H9 (cell line): ENCODE measurements at regions not wholly inside any gene's neighbourhood (a gene's known extent, or its start where the extent isn't known, plus 50 kb on each side); places are given as distances from the start of the nearest gene placed in this dataset.

ENCODE experiments used
- DNase-seq: peaks from one replicate; pipeline ENCODE4 v3.0.0-alpha.2; 2017
- H2AFZ ChIP-seq: one replicate; pipeline ENCODE4 v1.6.1; 2013; ENCODE audit warnings: mild to moderate bottlenecking, low read length, control low read depth, moderate library complexity
- H2AK5ac ChIP-seq: 2 replicates; pipeline ENCODE4 v1.6.1; 2013; ENCODE audit warnings: low read length, control low read depth, mixed read lengths; ENCODE audit not compliant: insufficient read length
- H2BK120ac ChIP-seq: one replicate; pipeline ENCODE4 v1.6.1; 2013; ENCODE audit warnings: low read depth, mild to moderate bottlenecking, low read length, control low read depth, inconsistent platforms; ENCODE audit not compliant: poor library complexity, severe bottlenecking
- H2BK12ac ChIP-seq: 2 replicates; pipeline ENCODE4 v1.6.1; 2013; ENCODE audit warnings: low read length, control low read depth, mixed read lengths, low read depth; ENCODE audit not compliant: insufficient read length
- H2BK15ac ChIP-seq: 2 replicates; pipeline ENCODE4 v1.6.1; 2013; ENCODE audit warnings: low read depth, low read length, control low read depth
- H2BK20ac ChIP-seq: one replicate; pipeline ENCODE4 v1.6.1; 2013; ENCODE audit warnings: low read depth, mild to moderate bottlenecking, low read length, control low read depth, inconsistent platforms; ENCODE audit not compliant: poor library complexity, severe bottlenecking
- H2BK5ac ChIP-seq: 2 replicates; pipeline ENCODE4 v1.6.1; 2013; ENCODE audit warnings: low read length, control low read depth, mixed read lengths; ENCODE audit not compliant: insufficient read length
- H3K14ac ChIP-seq: 2 replicates; pipeline ENCODE4 v1.6.1; 2013; ENCODE audit warnings: low read length, control low read depth; ENCODE audit not compliant: insufficient read depth
- H3K18ac ChIP-seq: 2 replicates; pipeline ENCODE4 v1.6.1; 2013; ENCODE audit warnings: low read depth, mild to moderate bottlenecking, mixed read lengths, low read length, control low read depth; ENCODE audit not compliant: insufficient read length
- H3K23ac ChIP-seq: 2 replicates; pipeline ENCODE4 v1.6.1; 2013; ENCODE audit warnings: low read length, control low read depth, mixed read lengths, low read depth; ENCODE audit not compliant: insufficient read length
- H3K23me2 ChIP-seq: 2 replicates; pipeline ENCODE4 v1.6.1; 2013; ENCODE audit warnings: low read depth, mild to moderate bottlenecking, mixed read lengths, low read length, control low read depth; ENCODE audit not compliant: insufficient read length, poor library complexity, severe bottlenecking
- H3K27ac ChIP-seq: 2 replicates; pipeline ENCODE4 v1.5.1; 2013; ENCODE audit warnings: low read length, control low read depth, mixed read lengths, low read depth; ENCODE audit not compliant: insufficient read length
- H3K27me3 ChIP-seq: 2 replicates; pipeline ENCODE4 v1.6.1; 2013; ENCODE audit warnings: low read length, control low read depth, inconsistent platforms; ENCODE audit not compliant: insufficient read depth
- H3K4ac ChIP-seq: 2 replicates; pipeline ENCODE4 v1.6.1; 2013; ENCODE audit warnings: low read depth, mild to moderate bottlenecking, control low read depth, inconsistent platforms, low read length, moderate library complexity
- H3K4me1 ChIP-seq: 2 replicates; pipeline ENCODE4 v1.6.1; 2013; ENCODE audit warnings: low read length, control low read depth, inconsistent platforms; ENCODE audit not compliant: insufficient read depth
- H3K4me2 ChIP-seq: 2 replicates; pipeline ENCODE4 v1.6.1; 2013; ENCODE audit warnings: low read length, control low read depth, mixed read lengths; ENCODE audit not compliant: insufficient read length, insufficient read depth
- H3K56ac ChIP-seq: 2 replicates; pipeline ENCODE4 v1.6.1; 2013; ENCODE audit warnings: low read depth, mild to moderate bottlenecking, mixed read lengths, low read length, control low read depth; ENCODE audit not compliant: insufficient read length
- H3K79me1 ChIP-seq: 2 replicates; pipeline ENCODE4 v1.6.1; 2013; ENCODE audit warnings: low read depth, mild to moderate bottlenecking, moderate library complexity, low read length, control low read depth, inconsistent platforms; ENCODE audit not compliant: insufficient read depth, poor library complexity, severe bottlenecking
- H3K79me2 ChIP-seq: 2 replicates; pipeline ENCODE4 v1.6.1; 2013; ENCODE audit warnings: low read length, control low read depth, inconsistent platforms; ENCODE audit not compliant: insufficient read depth
- H3K9ac ChIP-seq: 2 replicates; pipeline ENCODE4 v1.6.1; 2013; ENCODE audit warnings: low read length, control low read depth, mixed read lengths; ENCODE audit not compliant: insufficient read length; ENCODE audit errors: extremely low read depth
- H3K9me3 ChIP-seq: one replicate; pipeline ENCODE4 v1.6.1; 2013; ENCODE audit warnings: low read depth, low read length, inconsistent platforms; ENCODE audit not compliant: control insufficient read depth
- H3T11ph ChIP-seq: one replicate; pipeline ENCODE4 v1.6.1; 2013; ENCODE audit warnings: mild to moderate bottlenecking, low read length, control low read depth, inconsistent platforms
- H4K20me1 ChIP-seq: one replicate; pipeline ENCODE4 v1.6.1; 2013; ENCODE audit not compliant: control insufficient read depth, insufficient read length, insufficient read depth
- H4K5ac ChIP-seq: 2 replicates; pipeline ENCODE4 v1.6.1; 2013; ENCODE audit warnings: low read depth, mild to moderate bottlenecking, mixed read lengths, low read length, control low read depth; ENCODE audit not compliant: insufficient read length
- H4K8ac ChIP-seq: replicated peaks from 2 replicates; pipeline ENCODE4 v1.6.1; 2013; ENCODE audit warnings: low read length, control low read depth, mixed read lengths, low read depth; ENCODE audit not compliant: insufficient read length
- H4K91ac ChIP-seq: 2 replicates; pipeline ENCODE4 v1.6.1; 2013; ENCODE audit warnings: low read depth, mild to moderate bottlenecking, moderate library complexity, mixed read lengths, low read length, control low read depth; ENCODE audit not compliant: insufficient read length
- H3K27ac Mint-ChIP-seq, 3 experiments: 2 replicates in 2 of 3; 3 replicates in 1 of 3; pipeline ENCODE4 v1.8.0; 2020 to 2021; ENCODE audit warnings: mixed read lengths in 3 of 3, mild to moderate bottlenecking in 1 of 3, moderate library complexity in 1 of 3
- H3K27me3 Mint-ChIP-seq: 2 replicates; pipeline ENCODE4 v1.8.0; 2021; ENCODE audit warnings: low read depth, mild to moderate bottlenecking, moderate library complexity, mixed read lengths
- H3K36me3 Mint-ChIP-seq, 3 experiments: 2 replicates in 2 of 3; 3 replicates in 1 of 3; pipeline ENCODE4 v1.8.0; 2020 to 2021; ENCODE audit warnings: low read depth in 3 of 3, mixed read lengths in 3 of 3; ENCODE audit not compliant: insufficient read depth in 1 of 3
- H3K4me1 Mint-ChIP-seq, 2 experiments: 2 replicates each; pipeline ENCODE4 v1.8.0; 2020; ENCODE audit warnings: mixed read lengths in 2 of 2
- H3K4me3 Mint-ChIP-seq, 2 experiments: 2 replicates in 1 of 2; 3 replicates in 1 of 2; pipeline ENCODE4 v1.8.0; 2020 to 2021; ENCODE audit warnings: mild to moderate bottlenecking in 2 of 2, mixed read lengths in 2 of 2, moderate library complexity in 1 of 2
- H3K9me3 Mint-ChIP-seq, 2 experiments: 2 replicates in 1 of 2; 3 replicates in 1 of 2; pipeline ENCODE4 v1.8.0; 2020; ENCODE audit warnings: mild to moderate bottlenecking in 2 of 2, mixed read lengths in 2 of 2, moderate library complexity in 1 of 2
- WGBS: extraction: QIAGEN DNeasy Blood & Tissue Kit; methylation state at CpG from one replicate; pipeline ENCODE4 v1.1.7; 2013; ENCODE audit warnings: missing lambda C conversion rate, low lambda C conversion rate, mixed read lengths; ENCODE audit not compliant: insufficient read length; ENCODE audit errors: extremely low coverage; 5-methylcytosine and 5-hydroxymethylcytosine counted together
- TF ChIP-seq, protein P1 (sequence below): fragments of 200-600 bp; sonication (generic); conservative IDR thresholded peaks from 3 replicates; pipeline ENCODE4 v1.8.0; 2021; ENCODE audit warnings: antibody characterized with exemption, mild to moderate bottlenecking

DNA sequence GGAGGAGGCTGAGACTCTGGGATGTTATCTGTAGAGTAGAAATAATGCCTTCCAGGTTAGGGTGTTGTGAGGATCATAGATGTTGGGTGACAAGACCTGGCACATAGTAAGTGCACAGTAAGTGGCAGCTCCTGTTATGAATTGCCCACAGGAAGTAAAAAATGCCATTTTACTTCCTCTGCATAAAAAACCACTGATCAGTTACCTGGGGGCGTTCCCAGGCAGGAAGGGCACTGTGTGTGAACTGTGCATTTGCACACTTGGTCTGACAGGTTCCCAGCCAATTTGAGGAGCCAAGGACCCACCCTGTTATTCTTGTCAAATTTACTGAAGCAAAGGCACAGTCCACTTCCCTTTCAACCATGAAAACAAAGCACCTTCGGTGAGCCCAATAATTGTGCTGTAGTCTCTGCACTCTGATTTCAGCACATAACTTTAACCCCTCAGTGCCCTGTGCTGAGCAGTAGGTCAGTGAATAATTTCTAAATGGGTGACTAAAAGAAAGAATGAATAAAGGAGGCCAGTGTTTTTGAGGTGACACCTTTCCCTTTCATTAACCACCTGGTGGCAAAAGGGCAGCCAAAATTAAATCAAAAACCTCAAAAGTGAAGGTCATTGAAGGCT, 85.8 kb upstream of the ARHGEF3 start:
- no peak overlapping the region for H3K18ac ChIP-seq
- no peak for DNase-seq
- Mint-ChIP-seq H3K9me3 (no peaks in the 10 kb centered on the region), H3K27me3 (no peaks in the 10 kb centered on the region; the same call in 1 of the 2 replicates), H3K4me1 (peaks cover 0 to 2% of the 10 kb centered on the region in 2 experiments; a peak in 1 of 4 replicates), H3K27ac (no peak overlapping the region), H3K36me3 (no peaks in the 10 kb centered on the region), H3K4me3 (no peak overlapping the region)
- H4K20me1 ChIP-seq = no peaks in the 10 kb centered on the region
- H2BK15ac ChIP-seq = no peak overlapping the region
- no peak overlapping the region for H2BK20ac ChIP-seq
- no peak overlapping the region for H2BK5ac ChIP-seq
- no peaks in the 10 kb centered on the region for H3K23me2 ChIP-seq
- no peak overlapping the region for H3K23ac ChIP-seq
- H3K4me2 ChIP-seq = no peak overlapping the region
- no peak overlapping the region for H3K4ac ChIP-seq
- no peaks in the 10 kb centered on the region for H3K9me3 ChIP-seq
- no peak overlapping the region for H3K14ac ChIP-seq
- no peaks in the 10 kb centered on the region for H3K4me1 ChIP-seq
- no peak overlapping the region for H3K27ac ChIP-seq
- no peak overlapping the region for H3T11ph ChIP-seq
- H4K91ac ChIP-seq = no peak overlapping the region
- H4K5ac ChIP-seq = no peak overlapping the region
- TF ChIP-seq, protein P1, sequence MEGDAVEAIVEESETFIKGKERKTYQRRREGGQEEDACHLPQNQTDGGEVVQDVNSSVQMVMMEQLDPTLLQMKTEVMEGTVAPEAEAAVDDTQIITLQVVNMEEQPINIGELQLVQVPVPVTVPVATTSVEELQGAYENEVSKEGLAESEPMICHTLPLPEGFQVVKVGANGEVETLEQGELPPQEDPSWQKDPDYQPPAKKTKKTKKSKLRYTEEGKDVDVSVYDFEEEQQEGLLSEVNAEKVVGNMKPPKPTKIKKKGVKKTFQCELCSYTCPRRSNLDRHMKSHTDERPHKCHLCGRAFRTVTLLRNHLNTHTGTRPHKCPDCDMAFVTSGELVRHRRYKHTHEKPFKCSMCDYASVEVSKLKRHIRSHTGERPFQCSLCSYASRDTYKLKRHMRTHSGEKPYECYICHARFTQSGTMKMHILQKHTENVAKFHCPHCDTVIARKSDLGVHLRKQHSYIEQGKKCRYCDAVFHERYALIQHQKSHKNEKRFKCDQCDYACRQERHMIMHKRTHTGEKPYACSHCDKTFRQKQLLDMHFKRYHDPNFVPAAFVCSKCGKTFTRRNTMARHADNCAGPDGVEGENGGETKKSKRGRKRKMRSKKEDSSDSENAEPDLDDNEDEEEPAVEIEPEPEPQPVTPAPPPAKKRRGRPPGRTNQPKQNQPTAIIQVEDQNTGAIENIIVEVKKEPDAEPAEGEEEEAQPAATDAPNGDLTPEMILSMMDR = no peak
- WGBS = no CpG with 5 or more reads among the region's 2 CpGs
- H3K9ac ChIP-seq = no peak overlapping the region
- no peaks in the 10 kb centered on the region for H3K79me2 ChIP-seq
- no peak overlapping the region for H2AK5ac ChIP-seq
- H2AFZ ChIP-seq = no peak overlapping the region
- H2BK12ac ChIP-seq = no peak overlapping the region
- H4K8ac ChIP-seq = no peak overlapping the region
- H3K27me3 ChIP-seq = no peaks in the 10 kb centered on the region
- no peaks in the 10 kb centered on the region for H3K79me1 ChIP-seq
- H3K56ac ChIP-seq = no peak overlapping the region
- H2BK120ac ChIP-seq = no peak overlapping the region
